ENCODE measurements at regions not wholly inside any gene's neighbourhood (a gene's known extent, or its start where the extent isn't known, plus 50 kb on each side); places are given as distances from the start of the nearest gene placed in this dataset.

DNA sequence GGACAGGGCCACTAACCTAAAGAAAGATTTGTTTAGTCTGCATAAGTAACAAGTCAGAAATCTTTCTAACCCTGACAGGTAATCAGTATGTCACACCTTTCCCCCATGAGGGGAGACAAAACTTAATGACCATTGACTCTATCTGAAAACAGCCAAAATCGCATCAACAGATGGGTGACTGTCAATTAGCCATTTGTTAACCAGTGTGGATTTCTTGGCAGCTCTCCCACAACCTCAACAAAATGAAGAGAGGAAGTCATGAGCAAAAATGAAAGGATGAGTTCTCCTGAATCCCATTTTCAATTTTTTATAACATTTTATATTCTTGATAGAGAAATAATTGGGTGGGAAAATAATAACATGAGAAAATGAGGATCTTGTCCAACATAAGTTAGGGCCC is 84.6 kb upstream of the SNX2 start:
- TF ChIP-seq, protein P1, sequence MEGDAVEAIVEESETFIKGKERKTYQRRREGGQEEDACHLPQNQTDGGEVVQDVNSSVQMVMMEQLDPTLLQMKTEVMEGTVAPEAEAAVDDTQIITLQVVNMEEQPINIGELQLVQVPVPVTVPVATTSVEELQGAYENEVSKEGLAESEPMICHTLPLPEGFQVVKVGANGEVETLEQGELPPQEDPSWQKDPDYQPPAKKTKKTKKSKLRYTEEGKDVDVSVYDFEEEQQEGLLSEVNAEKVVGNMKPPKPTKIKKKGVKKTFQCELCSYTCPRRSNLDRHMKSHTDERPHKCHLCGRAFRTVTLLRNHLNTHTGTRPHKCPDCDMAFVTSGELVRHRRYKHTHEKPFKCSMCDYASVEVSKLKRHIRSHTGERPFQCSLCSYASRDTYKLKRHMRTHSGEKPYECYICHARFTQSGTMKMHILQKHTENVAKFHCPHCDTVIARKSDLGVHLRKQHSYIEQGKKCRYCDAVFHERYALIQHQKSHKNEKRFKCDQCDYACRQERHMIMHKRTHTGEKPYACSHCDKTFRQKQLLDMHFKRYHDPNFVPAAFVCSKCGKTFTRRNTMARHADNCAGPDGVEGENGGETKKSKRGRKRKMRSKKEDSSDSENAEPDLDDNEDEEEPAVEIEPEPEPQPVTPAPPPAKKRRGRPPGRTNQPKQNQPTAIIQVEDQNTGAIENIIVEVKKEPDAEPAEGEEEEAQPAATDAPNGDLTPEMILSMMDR (conservative IDR thresholded peaks at IDR 0.05 in 1 of 2, IDR thresholded peaks at IDR 0.05 in 1 of 2; ENCODE audit: low read depth in 1 of 2, low read length in 2 of 2) = no peak
- TF ChIP-seq EZH2 (IDR thresholded peaks at IDR 0.05; ENCODE audit: low read length, missing control alignments) = no peak
- Histone ChIP-seq H3K27ac (ENCODE audit: insufficient read depth, low read length) (no peak overlapping the region), H4K20me1 (ENCODE audit: control insufficient read depth, extremely low read depth, insufficient read depth, low read length) (no peaks in the 10 kb centered on the region), H3K4me1 (ENCODE audit: control insufficient read depth, extremely low read depth, insufficient read depth, low read length) (no peaks in the 10 kb centered on the region), H3K79me2 (ENCODE audit: control insufficient read depth, insufficient read depth, low read length) (no peaks in the 10 kb centered on the region), H3K4me3 (replicated peaks in 1 of 4; ENCODE audit: control extremely low read depth in 1 of 4, insufficient read depth in 1 of 4, low read depth in 3 of 4, low read length in 4 of 4) (no peak overlapping the region), H3K9ac (ENCODE audit: insufficient read depth, low read length) (no peak overlapping the region), H3K9me3 (ENCODE audit: control insufficient read depth, insufficient read depth, low read depth, low read length) (no peaks in the 10 kb centered on the region), H3K4me2 (ENCODE audit: extremely low read depth, insufficient read depth, low read length) (no peak overlapping the region), H3K27me3 (ENCODE audit: control insufficient read depth, insufficient read depth, low read length) (no peaks in the 10 kb centered on the region), H2AFZ (ENCODE audit: low read length) (no peak overlapping the region), H3K36me3 (ENCODE audit: control insufficient read depth, insufficient read depth, low read length) (no peaks in the 10 kb centered on the region)
- DNase-seq (ENCODE audit: low read depth in 2 of 2) = no peak

DNA sequence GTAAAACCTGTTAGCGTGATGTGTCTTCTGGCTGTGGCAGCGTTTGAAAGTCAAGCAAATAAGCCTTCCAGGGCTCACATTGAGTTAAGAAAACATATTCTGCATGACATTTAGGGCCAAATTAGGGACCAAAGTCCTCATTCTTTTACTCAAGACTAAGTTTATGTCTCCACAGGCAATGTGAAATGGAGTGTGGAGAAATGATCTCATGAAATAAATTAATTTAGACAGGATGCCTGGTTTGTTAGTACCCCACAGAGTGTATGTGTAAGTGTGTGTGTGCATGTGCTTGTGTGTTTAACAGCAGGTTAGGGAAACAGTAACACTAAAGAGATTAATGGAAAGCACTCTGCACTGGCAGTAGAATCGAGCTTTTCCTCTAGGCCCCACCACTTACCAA is 82.9 kb upstream of the SNX2 start:
- H3K9me3 ChIP-seq (ENCODE audit: control insufficient read depth, insufficient read depth, low read depth, low read length) = no peaks in the 10 kb centered on the region
- H3K4me1 ChIP-seq (ENCODE audit: control insufficient read depth, extremely low read depth, insufficient read depth, low read length) = no peaks in the 10 kb centered on the region
- no peaks in the 10 kb centered on the region for H3K36me3 ChIP-seq (ENCODE audit: control insufficient read depth, insufficient read depth, low read length)
- no peaks in the 10 kb centered on the region for H3K79me2 ChIP-seq (ENCODE audit: control insufficient read depth, insufficient read depth, low read length)
- no peaks in the 10 kb centered on the region for H4K20me1 ChIP-seq (ENCODE audit: control insufficient read depth, extremely low read depth, insufficient read depth, low read length)
- H3K27ac ChIP-seq (ENCODE audit: insufficient read depth, low read length) = no peak overlapping the region
- no peak for TF ChIP-seq EZH2 (IDR thresholded peaks at IDR 0.05; ENCODE audit: low read length, missing control alignments)
- TF ChIP-seq, protein P1 (conservative IDR thresholded peaks at IDR 0.05 in 1 of 2, IDR thresholded peaks at IDR 0.05 in 1 of 2; ENCODE audit: low read depth in 1 of 2, low read length in 2 of 2) = no peak
- H3K9ac ChIP-seq (ENCODE audit: insufficient read depth, low read length) = no peak overlapping the region
- no peak overlapping the region for H2AFZ ChIP-seq (ENCODE audit: low read length)
- H3K27me3 ChIP-seq (ENCODE audit: control insufficient read depth, insufficient read depth, low read length) = no peaks in the 10 kb centered on the region
- no peak overlapping the region for H3K4me3 ChIP-seq (replicated peaks in 1 of 4; ENCODE audit: control extremely low read depth in 1 of 4, insufficient read depth in 1 of 4, low read depth in 3 of 4, low read length in 4 of 4)
- H3K4me2 ChIP-seq (ENCODE audit: extremely low read depth, insufficient read depth, low read length) = no peak overlapping the region
- no peak for DNase-seq (ENCODE audit: low read depth in 2 of 2)

DNA sequence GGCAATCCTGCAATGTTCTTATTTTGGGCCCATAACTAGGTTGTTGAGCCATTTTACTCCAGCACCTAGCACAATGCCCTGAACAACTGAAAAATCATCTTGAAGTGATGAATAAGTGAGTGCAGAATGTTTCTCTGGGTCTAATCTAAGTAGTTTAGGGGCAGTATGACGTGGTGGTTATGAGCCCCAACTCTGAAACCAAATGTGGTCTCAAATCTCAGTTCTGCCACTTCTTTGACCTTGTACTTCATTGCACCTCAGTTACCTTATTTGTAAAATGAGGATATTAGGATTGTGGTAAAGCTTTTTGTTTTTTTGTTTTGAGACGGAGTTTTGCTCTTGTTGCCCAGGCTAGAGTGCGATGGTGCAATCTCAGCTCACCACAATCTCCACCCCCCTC is 80.9 kb upstream of the SNX2 start:
- Histone ChIP-seq H4K20me1 (ENCODE audit: control insufficient read depth, extremely low read depth, insufficient read depth, low read length) (no peaks in the 10 kb centered on the region), H3K9ac (ENCODE audit: insufficient read depth, low read length) (no peak overlapping the region), H3K9me3 (ENCODE audit: control insufficient read depth, insufficient read depth, low read depth, low read length) (no peaks in the 10 kb centered on the region), H3K4me1 (ENCODE audit: control insufficient read depth, extremely low read depth, insufficient read depth, low read length) (no peaks in the 10 kb centered on the region), H3K27ac (ENCODE audit: insufficient read depth, low read length) (no peak overlapping the region), H3K4me3 (replicated peaks in 1 of 4; ENCODE audit: control extremely low read depth in 1 of 4, insufficient read depth in 1 of 4, low read depth in 3 of 4, low read length in 4 of 4) (no peak overlapping the region), H3K27me3 (ENCODE audit: control insufficient read depth, insufficient read depth, low read length) (no peaks in the 10 kb centered on the region), H3K36me3 (ENCODE audit: control insufficient read depth, insufficient read depth, low read length) (no peaks in the 10 kb centered on the region), H2AFZ (ENCODE audit: low read length) (no peak overlapping the region), H3K79me2 (ENCODE audit: control insufficient read depth, insufficient read depth, low read length) (no peaks in the 10 kb centered on the region), H3K4me2 (ENCODE audit: extremely low read depth, insufficient read depth, low read length) (no peak overlapping the region)
- no peak for DNase-seq (ENCODE audit: low read depth in 2 of 2)
- TF ChIP-seq EZH2 (IDR thresholded peaks at IDR 0.05; ENCODE audit: low read length, missing control alignments) = no peak
- TF ChIP-seq, protein P1 (conservative IDR thresholded peaks at IDR 0.05 in 1 of 2, IDR thresholded peaks at IDR 0.05 in 1 of 2; ENCODE audit: low read depth in 1 of 2, low read length in 2 of 2) = no peak
